GM10266 (cell line): ENCODE measurements at regions not wholly inside any gene's neighbourhood (a gene's known extent, or its start where the extent isn't known, plus 50 kb on each side); places are given as distances from the start of the nearest gene placed in this dataset.

ENCODE experiments used
- DNase-seq: peaks from one replicate; pipeline ENCODE4 v3.0.0; 2012; ENCODE audit errors: extremely low spot score
- CTCF ChIP-seq: IDR thresholded peaks from 2 replicates; pipeline ENCODE4 v1.5.1; 2012; ENCODE audit warnings: mild to moderate bottlenecking, low read depth; ENCODE audit not compliant: control insufficient read depth, insufficient read depth; ENCODE audit errors: missing control alignments

- TF ChIP-seq CTCF, result no peak
Measured at GRCh38 chr5:18067615-18068014, 433.4 kb downstream of the TAF11L14 start.

GRCh38 chr5:18068826-18069225 lies 434.6 kb downstream of the TAF11L14 start:
- no peak for TF ChIP-seq CTCF
- no peak for DNase-seq

More at GRCh38 chr5:18067615-18068014, 433.4 kb downstream of the TAF11L14 start:
- no peak for DNase-seq

GRCh38 chr5:18069790-18070189 lies 435.5 kb downstream of the TAF11L14 start:
- no peak for TF ChIP-seq CTCF
- DNase-seq, result no peak

- no peak for TF ChIP-seq CTCF
- no peak for DNase-seq
Measured at GRCh38 chr5:18072600-18072999, 438.3 kb downstream of the TAF11L14 start.

- no peak for DNase-seq
Measured at GRCh38 chr5:18074961-18075360, 440.7 kb downstream of the TAF11L14 start.

GRCh38 chr5:18078157-18078556 lies 443.9 kb downstream of the TAF11L14 start:
- TF ChIP-seq CTCF, result no peak
- DNase-seq, result no peak

More at GRCh38 chr5:18074961-18075360, 440.7 kb downstream of the TAF11L14 start:
- no peak for TF ChIP-seq CTCF

- TF ChIP-seq CTCF, result no peak
- DNase-seq, result no peak
Measured at GRCh38 chr5:18079831-18080230, 445.6 kb downstream of the TAF11L14 start.
